HEK293 (cell line): ENCODE measurements at regions not wholly inside any gene's neighbourhood (a gene's known extent, or its start where the extent isn't known, plus 50 kb on each side); places are given as distances from the start of the nearest gene placed in this dataset.

Source experiments
- CTCF ChIA-PET: fragments of 350-600 bp; formaldehyde crosslinking; extraction: SDS; loops from one replicate; lab custom pipeline; 2021; ENCODE audit warnings: antibody characterized with exemption; lab: Yijun Ruan, JAX
- POLR2A ChIA-PET: fragments of 300-600 bp; formaldehyde crosslinking; extraction: SDS; loops from one replicate; lab custom pipeline; 2020; ENCODE audit warnings: antibody characterized with exemption, inconsistent platforms; lab: Yijun Ruan, JAX
- H3K27ac ChIP-seq: fragments of 200-500 bp; sonication (Bioruptor generic); 2 replicates; pipeline ENCODE4 v1.5.1; 2014; ENCODE audit warnings: low read depth, low read length, control low read depth, inconsistent platforms; ENCODE audit errors: extremely low read depth
- H3K36me3 ChIP-seq, 2 experiments: fragments of 200-500 bp in 1 of 2; sonication (Bioruptor generic) in 1 of 2; 1 replicate in 1 of 2; 2 replicates in 1 of 2; pipeline ENCODE4 v1.5.1; 2014 to 2017; ENCODE audit warnings: inconsistent platforms in 2 of 2, low read length in 2 of 2; ENCODE audit not compliant: control insufficient read depth in 2 of 2, insufficient read depth in 1 of 2
- H3K4me1 ChIP-seq: fragments of 200-500 bp; sonication (Bioruptor generic); 2 replicates; pipeline ENCODE4 v1.5.1; 2014; ENCODE audit warnings: mild to moderate bottlenecking, low read length, inconsistent platforms; ENCODE audit not compliant: control insufficient read depth, insufficient read depth
- H3K4me3 ChIP-seq: 2 replicates; pipeline ENCODE4 v1.5.1; 2011; ENCODE audit warnings: low read depth, mild to moderate bottlenecking, control low read depth, low read length, moderate library complexity
- H3K9me3 ChIP-seq: fragments of 200-500 bp; sonication (Bioruptor generic); 2 replicates; pipeline ENCODE4 v1.5.1; 2014; ENCODE audit warnings: low read depth, low read length, inconsistent platforms; ENCODE audit not compliant: control insufficient read depth, insufficient read depth
- GLI2 ChIP-seq: fragments of 450-650 bp; formaldehyde crosslinking; IDR thresholded peaks from 2 replicates; pipeline ENCODE4; 2017; ENCODE audit warnings: missing biosample characterization, missing genetic modification characterization, low read depth, borderline replicate concordance
- GLIS1 ChIP-seq: fragments of 450-650 bp; formaldehyde crosslinking; IDR thresholded peaks from 2 replicates; pipeline ENCODE4 v1.5.1; 2016; ENCODE audit warnings: missing biosample characterization, missing genetic modification characterization
- REPIN1 ChIP-seq: fragments of 450-650 bp; formaldehyde crosslinking; IDR thresholded peaks from 2 replicates; pipeline ENCODE4 v1.5.1; 2017; ENCODE audit warnings: missing biosample characterization, missing genetic modification characterization, low read depth
- ZFP37 ChIP-seq: fragments of 450-650 bp; formaldehyde crosslinking; IDR thresholded peaks from 2 replicates; pipeline ENCODE4 v1.5.1; 2016; ENCODE audit warnings: missing biosample characterization, missing genetic modification characterization
- ZNF121 ChIP-seq: fragments of 450-650 bp; formaldehyde crosslinking; IDR thresholded peaks from 2 replicates; pipeline ENCODE4 v1.5.1; 2016; ENCODE audit warnings: missing biosample characterization, missing genetic modification characterization
- ZNF155 ChIP-seq: fragments of 450-650 bp; formaldehyde crosslinking; IDR thresholded peaks from 2 replicates; pipeline ENCODE4 v1.5.1; 2016; ENCODE audit warnings: missing biosample characterization, missing genetic modification characterization
- ZNF16 ChIP-seq: fragments of 450-650 bp; formaldehyde crosslinking; IDR thresholded peaks from 2 replicates; pipeline ENCODE4 v1.5.1; 2016; ENCODE audit warnings: low read depth, missing biosample characterization, missing genetic modification characterization
- ZNF202 ChIP-seq: fragments of 450-650 bp; formaldehyde crosslinking; IDR thresholded peaks from 2 replicates; pipeline ENCODE4 v1.5.1; 2016; ENCODE audit warnings: missing biosample characterization, missing genetic modification characterization, borderline replicate concordance
- ZNF302 ChIP-seq: fragments of 450-650 bp; formaldehyde crosslinking; IDR thresholded peaks from 2 replicates; pipeline ENCODE4 v1.5.1; 2016; ENCODE audit warnings: missing biosample characterization, missing genetic modification characterization, low read depth
- ZNF426 ChIP-seq: fragments of 450-650 bp; formaldehyde crosslinking; IDR thresholded peaks from 2 replicates; pipeline ENCODE4 v1.5.1; 2017; ENCODE audit warnings: missing biosample characterization, missing genetic modification characterization, mild to moderate bottlenecking, inconsistent platforms, moderate library complexity
- ZNF560 ChIP-seq: fragments of 450-650 bp; formaldehyde crosslinking; IDR thresholded peaks from 2 replicates; pipeline ENCODE4 v1.5.1; 2017; ENCODE audit warnings: missing biosample characterization, missing genetic modification characterization, borderline replicate concordance
- ZNF585B ChIP-seq: fragments of 450-650 bp; formaldehyde crosslinking; IDR thresholded peaks from 2 replicates; pipeline ENCODE4 v1.5.1; 2016; ENCODE audit warnings: missing biosample characterization, missing genetic modification characterization
- TF ChIP-seq, protein P1 (sequence below): fragments of 450-650 bp; IDR thresholded peaks from 2 replicates; pipeline ENCODE4 v1.5.1; 2018; ENCODE audit warnings: missing biosample characterization, missing genetic modification characterization
- TF ChIP-seq, protein P2 (sequence below): fragments of 450-650 bp; formaldehyde crosslinking; IDR thresholded peaks from 2 replicates; pipeline ENCODE4 v1.5.1; 2016; ENCODE audit warnings: missing biosample characterization, missing genetic modification characterization
- TF ChIP-seq, protein P3 (sequence below): fragments of 450-650 bp; formaldehyde crosslinking; IDR thresholded peaks from 2 replicates; pipeline ENCODE4 v1.5.1; 2016; ENCODE audit warnings: missing biosample characterization, missing genetic modification characterization
- TF ChIP-seq, protein P4 (sequence below): fragments of 450-650 bp; formaldehyde crosslinking; IDR thresholded peaks from 2 replicates; pipeline ENCODE4 v1.5.1; 2016; ENCODE audit warnings: missing biosample characterization, missing genetic modification characterization, low read depth
- TF ChIP-seq, protein P5 (sequence below): fragments of 450-650 bp; formaldehyde crosslinking; IDR thresholded peaks from 2 replicates; pipeline ENCODE4 v1.5.1; 2016; ENCODE audit warnings: missing biosample characterization, missing genetic modification characterization
- TF ChIP-seq, protein P6 (sequence below): fragments of 450-650 bp; formaldehyde crosslinking; IDR thresholded peaks from 2 replicates; pipeline ENCODE4 v1.5.1; 2016; ENCODE audit warnings: missing biosample characterization, missing genetic modification characterization, low read depth

DNA sequence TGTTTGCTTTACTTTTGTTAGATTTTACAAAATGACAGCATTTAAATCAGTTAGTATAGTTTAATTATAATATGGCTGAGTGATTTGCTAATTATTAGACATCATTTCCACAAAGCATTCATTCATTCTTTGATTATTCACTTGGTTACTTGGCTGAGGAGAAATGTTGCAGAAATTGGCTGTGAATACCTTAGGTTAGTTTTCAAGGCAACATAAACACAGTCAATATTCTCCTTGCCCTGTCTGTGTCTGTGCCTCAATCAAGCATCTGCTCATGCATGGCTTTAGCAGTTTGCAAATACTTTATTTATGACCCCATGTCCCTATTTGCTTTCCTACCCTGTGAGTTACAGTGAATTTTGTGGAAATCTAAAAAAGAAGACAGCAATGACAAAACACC lies 718.3 kb downstream of the EPM2A start:
- ChIA-PET POLR2A (no interaction called here), CTCF (no interaction called here)
- no peak overlapping the region for H3K27ac ChIP-seq
- H3K4me3 ChIP-seq, result no peak overlapping the region
- no peak for TF ChIP-seq ZNF16 (tag by site-specific recombination)
- TF ChIP-seq, protein P1, sequence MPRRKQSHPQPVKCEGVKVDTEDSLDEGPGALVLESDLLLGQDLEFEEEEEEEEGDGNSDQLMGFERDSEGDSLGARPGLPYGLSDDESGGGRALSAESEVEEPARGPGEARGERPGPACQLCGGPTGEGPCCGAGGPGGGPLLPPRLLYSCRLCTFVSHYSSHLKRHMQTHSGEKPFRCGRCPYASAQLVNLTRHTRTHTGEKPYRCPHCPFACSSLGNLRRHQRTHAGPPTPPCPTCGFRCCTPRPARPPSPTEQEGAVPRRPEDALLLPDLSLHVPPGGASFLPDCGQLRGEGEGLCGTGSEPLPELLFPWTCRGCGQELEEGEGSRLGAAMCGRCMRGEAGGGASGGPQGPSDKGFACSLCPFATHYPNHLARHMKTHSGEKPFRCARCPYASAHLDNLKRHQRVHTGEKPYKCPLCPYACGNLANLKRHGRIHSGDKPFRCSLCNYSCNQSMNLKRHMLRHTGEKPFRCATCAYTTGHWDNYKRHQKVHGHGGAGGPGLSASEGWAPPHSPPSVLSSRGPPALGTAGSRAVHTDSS (tag by site-specific recombination), result no peak
- TF ChIP-seq ZNF121 (tag by site-specific recombination), result no peak
- TF ChIP-seq ZNF560 (tag by site-specific recombination), result no peak
- TF ChIP-seq, protein P2, sequence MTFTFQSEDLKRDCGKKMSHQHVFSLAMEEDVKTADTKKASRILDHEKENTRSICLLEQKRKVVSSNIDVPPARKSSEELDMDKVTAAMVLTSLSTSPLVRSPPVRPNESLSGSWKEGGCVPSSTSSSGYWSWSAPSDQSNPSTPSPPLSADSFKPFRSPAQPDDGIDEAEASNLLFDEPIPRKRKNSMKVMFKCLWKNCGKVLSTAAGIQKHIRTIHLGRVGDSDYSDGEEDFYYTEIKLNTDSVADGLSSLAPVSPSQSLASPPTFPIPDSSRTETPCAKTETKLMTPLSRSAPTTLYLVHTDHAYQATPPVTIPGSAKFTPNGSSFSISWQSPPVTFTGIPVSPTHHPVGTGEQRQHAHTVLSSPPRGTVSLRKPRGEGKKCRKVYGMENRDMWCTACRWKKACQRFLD, result no peak
- TF ChIP-seq ZNF426 (tag by site-specific recombination), result no peak
- TF ChIP-seq, protein P3, sequence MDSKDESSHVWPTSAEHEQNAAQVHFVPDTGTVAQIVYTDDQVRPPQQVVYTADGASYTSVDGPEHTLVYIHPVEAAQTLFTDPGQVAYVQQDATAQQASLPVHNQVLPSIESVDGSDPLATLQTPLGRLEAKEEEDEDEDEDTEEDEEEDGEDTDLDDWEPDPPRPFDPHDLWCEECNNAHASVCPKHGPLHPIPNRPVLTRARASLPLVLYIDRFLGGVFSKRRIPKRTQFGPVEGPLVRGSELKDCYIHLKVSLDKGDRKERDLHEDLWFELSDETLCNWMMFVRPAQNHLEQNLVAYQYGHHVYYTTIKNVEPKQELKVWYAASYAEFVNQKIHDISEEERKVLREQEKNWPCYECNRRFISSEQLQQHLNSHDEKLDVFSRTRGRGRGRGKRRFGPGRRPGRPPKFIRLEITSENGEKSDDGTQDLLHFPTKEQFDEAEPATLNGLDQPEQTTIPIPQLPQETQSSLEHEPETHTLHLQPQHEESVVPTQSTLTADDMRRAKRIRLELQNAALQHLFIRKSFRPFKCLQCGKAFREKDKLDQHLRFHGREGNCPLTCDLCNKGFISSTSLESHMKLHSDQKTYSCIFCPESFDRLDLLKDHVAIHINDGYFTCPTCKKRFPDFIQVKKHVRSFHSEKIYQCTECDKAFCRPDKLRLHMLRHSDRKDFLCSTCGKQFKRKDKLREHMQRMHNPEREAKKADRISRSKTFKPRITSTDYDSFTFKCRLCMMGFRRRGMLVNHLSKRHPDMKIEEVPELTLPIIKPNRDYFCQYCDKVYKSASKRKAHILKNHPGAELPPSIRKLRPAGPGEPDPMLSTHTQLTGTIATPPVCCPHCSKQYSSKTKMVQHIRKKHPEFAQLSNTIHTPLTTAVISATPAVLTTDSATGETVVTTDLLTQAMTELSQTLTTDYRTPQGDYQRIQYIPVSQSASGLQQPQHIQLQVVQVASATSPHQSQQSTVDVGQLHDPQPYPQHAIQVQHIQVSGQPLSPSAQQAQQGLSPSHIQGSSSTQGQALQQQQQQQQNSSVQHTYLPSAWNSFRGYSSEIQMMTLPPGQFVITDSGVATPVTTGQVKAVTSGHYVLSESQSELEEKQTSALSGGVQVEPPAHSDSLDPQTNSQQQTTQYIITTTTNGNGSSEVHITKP (tag by site-specific recombination), result no peak
- TF ChIP-seq, protein P4, sequence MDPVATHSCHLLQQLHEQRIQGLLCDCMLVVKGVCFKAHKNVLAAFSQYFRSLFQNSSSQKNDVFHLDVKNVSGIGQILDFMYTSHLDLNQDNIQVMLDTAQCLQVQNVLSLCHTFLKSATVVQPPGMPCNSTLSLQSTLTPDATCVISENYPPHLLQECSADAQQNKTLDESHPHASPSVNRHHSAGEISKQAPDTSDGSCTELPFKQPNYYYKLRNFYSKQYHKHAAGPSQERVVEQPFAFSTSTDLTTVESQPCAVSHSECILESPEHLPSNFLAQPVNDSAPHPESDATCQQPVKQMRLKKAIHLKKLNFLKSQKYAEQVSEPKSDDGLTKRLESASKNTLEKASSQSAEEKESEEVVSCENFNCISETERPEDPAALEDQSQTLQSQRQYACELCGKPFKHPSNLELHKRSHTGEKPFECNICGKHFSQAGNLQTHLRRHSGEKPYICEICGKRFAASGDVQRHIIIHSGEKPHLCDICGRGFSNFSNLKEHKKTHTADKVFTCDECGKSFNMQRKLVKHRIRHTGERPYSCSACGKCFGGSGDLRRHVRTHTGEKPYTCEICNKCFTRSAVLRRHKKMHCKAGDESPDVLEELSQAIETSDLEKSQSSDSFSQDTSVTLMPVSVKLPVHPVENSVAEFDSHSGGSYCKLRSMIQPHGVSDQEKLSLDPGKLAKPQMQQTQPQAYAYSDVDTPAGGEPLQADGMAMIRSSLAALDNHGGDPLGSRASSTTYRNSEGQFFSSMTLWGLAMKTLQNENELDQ (tag by site-specific recombination), result no peak
- no peak for TF ChIP-seq ZFP37 (tag by site-specific recombination)
- TF ChIP-seq ZNF155, result no peak
- no peak for TF ChIP-seq GLIS1 (tag by site-specific recombination)
- no peaks in the 10 kb centered on the region for H3K36me3 ChIP-seq
- no peaks in the 10 kb centered on the region for H3K9me3 ChIP-seq
- H3K4me1 ChIP-seq, result no peaks in the 10 kb centered on the region

DNA sequence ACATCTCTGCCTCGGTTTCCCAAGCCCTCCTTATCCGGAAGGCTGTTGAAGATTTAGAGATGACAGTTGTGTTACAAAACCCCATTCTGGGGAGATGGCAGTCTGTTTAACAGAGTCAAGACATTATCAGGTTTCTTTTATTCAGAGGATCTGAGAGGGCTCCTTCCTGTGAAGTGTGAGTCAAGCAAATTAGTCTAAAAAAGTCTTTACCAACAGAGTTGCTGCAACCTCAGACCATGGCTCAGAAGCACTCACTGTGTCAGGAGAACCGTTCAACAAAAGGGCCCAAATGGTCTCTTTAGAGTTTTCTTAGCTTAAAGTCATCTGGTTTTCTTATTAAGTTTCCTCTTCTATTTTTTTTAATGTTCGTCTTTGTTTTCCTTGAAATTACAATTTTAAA lies 717.8 kb downstream of the EPM2A start:
- ChIA-PET POLR2A (no interaction called here), CTCF (no interaction called here)

More for the DNA sequence above, 717.8 kb downstream of the EPM2A start:
- Histone ChIP-seq H3K9me3 (no peaks in the 10 kb centered on the region), H3K4me1 (no peaks in the 10 kb centered on the region), H3K27ac (no peak overlapping the region), H3K36me3 (no peaks in the 10 kb centered on the region), H3K4me3 (no peak overlapping the region)
- no peak for TF ChIP-seq GLI2 (tag by site-specific recombination)
- TF ChIP-seq ZNF302, result no peak
- no peak for TF ChIP-seq REPIN1 (tag by site-specific recombination)
- TF ChIP-seq ZNF202, result no peak
- TF ChIP-seq, protein P5, sequence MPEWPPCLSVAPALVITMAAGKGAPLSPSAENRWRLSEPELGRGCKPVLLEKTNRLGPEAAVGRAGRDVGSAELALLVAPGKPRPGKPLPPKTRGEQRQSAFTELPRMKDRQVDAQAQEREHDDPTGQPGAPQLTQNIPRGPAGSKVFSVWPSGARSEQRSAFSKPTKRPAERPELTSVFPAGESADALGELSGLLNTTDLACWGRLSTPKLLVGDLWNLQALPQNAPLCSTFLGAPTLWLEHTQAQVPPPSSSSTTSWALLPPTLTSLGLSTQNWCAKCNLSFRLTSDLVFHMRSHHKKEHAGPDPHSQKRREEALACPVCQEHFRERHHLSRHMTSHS (tag by site-specific recombination), result no peak
- TF ChIP-seq, protein P6, sequence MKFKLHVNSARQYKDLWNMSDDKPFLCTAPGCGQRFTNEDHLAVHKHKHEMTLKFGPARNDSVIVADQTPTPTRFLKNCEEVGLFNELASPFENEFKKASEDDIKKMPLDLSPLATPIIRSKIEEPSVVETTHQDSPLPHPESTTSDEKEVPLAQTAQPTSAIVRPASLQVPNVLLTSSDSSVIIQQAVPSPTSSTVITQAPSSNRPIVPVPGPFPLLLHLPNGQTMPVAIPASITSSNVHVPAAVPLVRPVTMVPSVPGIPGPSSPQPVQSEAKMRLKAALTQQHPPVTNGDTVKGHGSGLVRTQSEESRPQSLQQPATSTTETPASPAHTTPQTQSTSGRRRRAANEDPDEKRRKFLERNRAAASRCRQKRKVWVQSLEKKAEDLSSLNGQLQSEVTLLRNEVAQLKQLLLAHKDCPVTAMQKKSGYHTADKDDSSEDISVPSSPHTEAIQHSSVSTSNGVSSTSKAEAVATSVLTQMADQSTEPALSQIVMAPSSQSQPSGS (tag by site-specific recombination), result no peak
- TF ChIP-seq ZNF16 (tag by site-specific recombination), result no peak
- no peak for TF ChIP-seq ZNF585B (tag by site-specific recombination)
